H9 (cell line): ENCODE measurements at regions not wholly inside any gene's neighbourhood (a gene's known extent, or its start where the extent isn't known, plus 50 kb on each side); places are given as distances from the start of the nearest gene placed in this dataset.

Source experiments
- DNase-seq: peaks from one replicate; pipeline ENCODE4 v3.0.0-alpha.2; 2017
- H2AFZ ChIP-seq: one replicate; pipeline ENCODE4 v1.6.1; 2013; ENCODE audit warnings: mild to moderate bottlenecking, low read length, control low read depth, moderate library complexity
- H2AK5ac ChIP-seq: 2 replicates; pipeline ENCODE4 v1.6.1; 2013; ENCODE audit warnings: low read length, control low read depth, mixed read lengths; ENCODE audit not compliant: insufficient read length
- H2BK120ac ChIP-seq: one replicate; pipeline ENCODE4 v1.6.1; 2013; ENCODE audit warnings: low read depth, mild to moderate bottlenecking, low read length, control low read depth, inconsistent platforms; ENCODE audit not compliant: poor library complexity, severe bottlenecking
- H2BK12ac ChIP-seq: 2 replicates; pipeline ENCODE4 v1.6.1; 2013; ENCODE audit warnings: low read length, control low read depth, mixed read lengths, low read depth; ENCODE audit not compliant: insufficient read length
- H2BK15ac ChIP-seq: 2 replicates; pipeline ENCODE4 v1.6.1; 2013; ENCODE audit warnings: low read depth, low read length, control low read depth
- H2BK20ac ChIP-seq: one replicate; pipeline ENCODE4 v1.6.1; 2013; ENCODE audit warnings: low read depth, mild to moderate bottlenecking, low read length, control low read depth, inconsistent platforms; ENCODE audit not compliant: poor library complexity, severe bottlenecking
- H2BK5ac ChIP-seq: 2 replicates; pipeline ENCODE4 v1.6.1; 2013; ENCODE audit warnings: low read length, control low read depth, mixed read lengths; ENCODE audit not compliant: insufficient read length
- H3K14ac ChIP-seq: 2 replicates; pipeline ENCODE4 v1.6.1; 2013; ENCODE audit warnings: low read length, control low read depth; ENCODE audit not compliant: insufficient read depth
- H3K18ac ChIP-seq: 2 replicates; pipeline ENCODE4 v1.6.1; 2013; ENCODE audit warnings: low read depth, mild to moderate bottlenecking, mixed read lengths, low read length, control low read depth; ENCODE audit not compliant: insufficient read length
- H3K23ac ChIP-seq: 2 replicates; pipeline ENCODE4 v1.6.1; 2013; ENCODE audit warnings: low read length, control low read depth, mixed read lengths, low read depth; ENCODE audit not compliant: insufficient read length
- H3K23me2 ChIP-seq: 2 replicates; pipeline ENCODE4 v1.6.1; 2013; ENCODE audit warnings: low read depth, mild to moderate bottlenecking, mixed read lengths, low read length, control low read depth; ENCODE audit not compliant: insufficient read length, poor library complexity, severe bottlenecking
- H3K27ac ChIP-seq: 2 replicates; pipeline ENCODE4 v1.5.1; 2013; ENCODE audit warnings: low read length, control low read depth, mixed read lengths, low read depth; ENCODE audit not compliant: insufficient read length
- H3K27me3 ChIP-seq: 2 replicates; pipeline ENCODE4 v1.6.1; 2013; ENCODE audit warnings: low read length, control low read depth, inconsistent platforms; ENCODE audit not compliant: insufficient read depth
- H3K4ac ChIP-seq: 2 replicates; pipeline ENCODE4 v1.6.1; 2013; ENCODE audit warnings: low read depth, mild to moderate bottlenecking, control low read depth, inconsistent platforms, low read length, moderate library complexity
- H3K4me1 ChIP-seq: 2 replicates; pipeline ENCODE4 v1.6.1; 2013; ENCODE audit warnings: low read length, control low read depth, inconsistent platforms; ENCODE audit not compliant: insufficient read depth
- H3K4me2 ChIP-seq: 2 replicates; pipeline ENCODE4 v1.6.1; 2013; ENCODE audit warnings: low read length, control low read depth, mixed read lengths; ENCODE audit not compliant: insufficient read length, insufficient read depth
- H3K56ac ChIP-seq: 2 replicates; pipeline ENCODE4 v1.6.1; 2013; ENCODE audit warnings: low read depth, mild to moderate bottlenecking, mixed read lengths, low read length, control low read depth; ENCODE audit not compliant: insufficient read length
- H3K79me1 ChIP-seq: 2 replicates; pipeline ENCODE4 v1.6.1; 2013; ENCODE audit warnings: low read depth, mild to moderate bottlenecking, moderate library complexity, low read length, control low read depth, inconsistent platforms; ENCODE audit not compliant: insufficient read depth, poor library complexity, severe bottlenecking
- H3K79me2 ChIP-seq: 2 replicates; pipeline ENCODE4 v1.6.1; 2013; ENCODE audit warnings: low read length, control low read depth, inconsistent platforms; ENCODE audit not compliant: insufficient read depth
- H3K9ac ChIP-seq: 2 replicates; pipeline ENCODE4 v1.6.1; 2013; ENCODE audit warnings: low read length, control low read depth, mixed read lengths; ENCODE audit not compliant: insufficient read length; ENCODE audit errors: extremely low read depth
- H3K9me3 ChIP-seq: one replicate; pipeline ENCODE4 v1.6.1; 2013; ENCODE audit warnings: low read depth, low read length, inconsistent platforms; ENCODE audit not compliant: control insufficient read depth
- H3T11ph ChIP-seq: one replicate; pipeline ENCODE4 v1.6.1; 2013; ENCODE audit warnings: mild to moderate bottlenecking, low read length, control low read depth, inconsistent platforms
- H4K20me1 ChIP-seq: one replicate; pipeline ENCODE4 v1.6.1; 2013; ENCODE audit not compliant: control insufficient read depth, insufficient read length, insufficient read depth
- H4K5ac ChIP-seq: 2 replicates; pipeline ENCODE4 v1.6.1; 2013; ENCODE audit warnings: low read depth, mild to moderate bottlenecking, mixed read lengths, low read length, control low read depth; ENCODE audit not compliant: insufficient read length
- H4K8ac ChIP-seq: replicated peaks from 2 replicates; pipeline ENCODE4 v1.6.1; 2013; ENCODE audit warnings: low read length, control low read depth, mixed read lengths, low read depth; ENCODE audit not compliant: insufficient read length
- H4K91ac ChIP-seq: 2 replicates; pipeline ENCODE4 v1.6.1; 2013; ENCODE audit warnings: low read depth, mild to moderate bottlenecking, moderate library complexity, mixed read lengths, low read length, control low read depth; ENCODE audit not compliant: insufficient read length
- H3K27ac Mint-ChIP-seq, 3 experiments: 2 replicates in 2 of 3; 3 replicates in 1 of 3; pipeline ENCODE4 v1.8.0; 2020 to 2021; ENCODE audit warnings: mixed read lengths in 3 of 3, mild to moderate bottlenecking in 1 of 3, moderate library complexity in 1 of 3
- H3K27me3 Mint-ChIP-seq: 2 replicates; pipeline ENCODE4 v1.8.0; 2021; ENCODE audit warnings: low read depth, mild to moderate bottlenecking, moderate library complexity, mixed read lengths
- H3K36me3 Mint-ChIP-seq, 3 experiments: 2 replicates in 2 of 3; 3 replicates in 1 of 3; pipeline ENCODE4 v1.8.0; 2020 to 2021; ENCODE audit warnings: low read depth in 3 of 3, mixed read lengths in 3 of 3; ENCODE audit not compliant: insufficient read depth in 1 of 3
- H3K4me1 Mint-ChIP-seq, 2 experiments: 2 replicates each; pipeline ENCODE4 v1.8.0; 2020; ENCODE audit warnings: mixed read lengths in 2 of 2
- H3K4me3 Mint-ChIP-seq, 2 experiments: 2 replicates in 1 of 2; 3 replicates in 1 of 2; pipeline ENCODE4 v1.8.0; 2020 to 2021; ENCODE audit warnings: mild to moderate bottlenecking in 2 of 2, mixed read lengths in 2 of 2, moderate library complexity in 1 of 2
- H3K9me3 Mint-ChIP-seq, 2 experiments: 2 replicates in 1 of 2; 3 replicates in 1 of 2; pipeline ENCODE4 v1.8.0; 2020; ENCODE audit warnings: mild to moderate bottlenecking in 2 of 2, mixed read lengths in 2 of 2, moderate library complexity in 1 of 2
- WGBS: extraction: QIAGEN DNeasy Blood & Tissue Kit; methylation state at CpG from one replicate; pipeline ENCODE4 v1.1.7; 2013; ENCODE audit warnings: missing lambda C conversion rate, low lambda C conversion rate, mixed read lengths; ENCODE audit not compliant: insufficient read length; ENCODE audit errors: extremely low coverage; 5-methylcytosine and 5-hydroxymethylcytosine counted together
- TF ChIP-seq, protein P1 (sequence below): fragments of 200-600 bp; sonication (generic); conservative IDR thresholded peaks from 3 replicates; pipeline ENCODE4 v1.8.0; 2021; ENCODE audit warnings: antibody characterized with exemption, mild to moderate bottlenecking

DNA sequence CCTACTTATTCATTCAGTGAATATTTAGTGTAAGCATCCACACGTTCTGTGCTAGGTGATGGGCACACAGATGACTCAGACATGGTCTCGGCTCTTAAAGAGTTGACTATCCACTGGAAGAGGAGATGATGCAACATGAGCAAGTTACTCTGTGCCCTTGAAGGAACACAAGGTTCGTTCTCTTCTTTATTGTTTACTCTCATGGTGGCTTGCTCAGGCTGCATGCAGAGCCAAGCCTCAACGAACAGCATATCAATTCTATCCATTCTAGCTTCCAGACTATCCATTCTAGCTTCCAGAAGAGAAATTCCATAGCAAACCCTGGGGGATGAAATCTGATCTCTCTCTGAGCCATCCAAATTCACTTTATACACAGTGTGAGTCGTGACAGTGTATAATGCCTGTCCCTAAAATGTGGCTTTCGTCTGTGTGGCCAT is 68.1 kb upstream of the CTAGE1 start:
- H3K27me3 Mint-ChIP-seq, result peaks cover 9% of the 10 kb centered on the region
- Histone ChIP-seq H2BK5ac (no peak overlapping the region), H3K4me1 (no peaks in the 10 kb centered on the region), H3K14ac (no peak overlapping the region), H2BK120ac (no peak overlapping the region), H3K4me2 (no peak overlapping the region), H4K5ac (no peak overlapping the region), H3T11ph (no peak overlapping the region), H3K79me2 (no peaks in the 10 kb centered on the region), H3K4ac (no peak overlapping the region), H2BK12ac (no peak overlapping the region), H3K27ac (no peak overlapping the region), H2AK5ac (no peak overlapping the region), H2BK20ac (no peak overlapping the region), H4K91ac (no peak overlapping the region), H3K23me2 (no peaks in the 10 kb centered on the region), H2BK15ac (no peak overlapping the region), H3K9me3 (no peaks in the 10 kb centered on the region), H3K9ac (no peak overlapping the region), H4K8ac (no peak overlapping the region), H3K23ac (no peak overlapping the region), H3K56ac (no peak overlapping the region), H3K18ac (no peak overlapping the region), H3K27me3 (no peaks in the 10 kb centered on the region), H4K20me1 (no peaks in the 10 kb centered on the region), H3K79me1 (no peaks in the 10 kb centered on the region), H2AFZ (no peak overlapping the region)
- no peak overlapping the region for H3K27ac Mint-ChIP-seq
- H3K9me3 Mint-ChIP-seq, result no peaks in the 10 kb centered on the region; a peak in 1 of 5 replicates
- TF ChIP-seq, protein P1, sequence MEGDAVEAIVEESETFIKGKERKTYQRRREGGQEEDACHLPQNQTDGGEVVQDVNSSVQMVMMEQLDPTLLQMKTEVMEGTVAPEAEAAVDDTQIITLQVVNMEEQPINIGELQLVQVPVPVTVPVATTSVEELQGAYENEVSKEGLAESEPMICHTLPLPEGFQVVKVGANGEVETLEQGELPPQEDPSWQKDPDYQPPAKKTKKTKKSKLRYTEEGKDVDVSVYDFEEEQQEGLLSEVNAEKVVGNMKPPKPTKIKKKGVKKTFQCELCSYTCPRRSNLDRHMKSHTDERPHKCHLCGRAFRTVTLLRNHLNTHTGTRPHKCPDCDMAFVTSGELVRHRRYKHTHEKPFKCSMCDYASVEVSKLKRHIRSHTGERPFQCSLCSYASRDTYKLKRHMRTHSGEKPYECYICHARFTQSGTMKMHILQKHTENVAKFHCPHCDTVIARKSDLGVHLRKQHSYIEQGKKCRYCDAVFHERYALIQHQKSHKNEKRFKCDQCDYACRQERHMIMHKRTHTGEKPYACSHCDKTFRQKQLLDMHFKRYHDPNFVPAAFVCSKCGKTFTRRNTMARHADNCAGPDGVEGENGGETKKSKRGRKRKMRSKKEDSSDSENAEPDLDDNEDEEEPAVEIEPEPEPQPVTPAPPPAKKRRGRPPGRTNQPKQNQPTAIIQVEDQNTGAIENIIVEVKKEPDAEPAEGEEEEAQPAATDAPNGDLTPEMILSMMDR, result no peak
- DNase-seq, result no peak
- no peak overlapping the region for H3K4me3 Mint-ChIP-seq
- no CpG with 5 or more reads among the region's 6 CpGs for WGBS
- no peaks in the 10 kb centered on the region for H3K36me3 Mint-ChIP-seq
- H3K4me1 Mint-ChIP-seq, result 0 out of 4 replicates have a peak, but pooled peaks cover 0 to 3% of the 10 kb centered on the region in 2 experiments
